H1 (cell line): ENCODE measurements at regions not wholly inside any gene's neighbourhood (a gene's known extent, or its start where the extent isn't known, plus 50 kb on each side); places are given as distances from the start of the nearest gene placed in this dataset.
"Not testable (repeated sequence)": the region's sequence is repeated elsewhere in the genome, so short reads cannot be mapped to it uniquely, and the experiment has no call there.

Experiments used
- CTCF ChIA-PET: fragments of 300-600 bp; sonication (Branson Sonifier 250); formaldehyde crosslinking; loops from one replicate; lab custom pipeline; 2021; ENCODE audit not compliant: partially characterized antibody; lab: Charles Lee
- POLR2A ChIA-PET: fragments of 300-600 bp; sonication (Branson Sonifier 250); formaldehyde crosslinking; loops from one replicate; lab custom pipeline; 2021; ENCODE audit warnings: inconsistent platforms; ENCODE audit not compliant: partially characterized antibody; lab: Charles Lee
- DNase-seq, 2 experiments: peaks; one replicate each; pipeline versions ENCODE4 v3.0.0 to v3.0.0-alpha.2; 2010 to 2022; ENCODE audit warnings: low spot score in 2 of 2, low read depth in 1 of 2, mixed read lengths in 1 of 2
- FAIRE-seq: peaks from 2 replicates; lab custom pipeline; 2011; peaks lifted over from hg19 to GRCh38; lab: Jason Lieb, UNC
- H2AFZ ChIP-seq: 2 replicates; pipeline ENCODE4 v1.8.1; 2012; ENCODE audit warnings: low read length, inconsistent platforms
- H2AK5ac ChIP-seq: 2 replicates; pipeline ENCODE4 v1.6.1; 2013; ENCODE audit warnings: low read depth, low read length
- H2BK120ac ChIP-seq: replicated peaks from 2 replicates; pipeline ENCODE3; 2013; ENCODE audit warnings: low read depth, low read length, inconsistent platforms
- H2BK12ac ChIP-seq: 2 replicates; pipeline ENCODE4 v1.6.1; 2013; ENCODE audit warnings: low read depth, low read length
- H2BK15ac ChIP-seq: 2 replicates; pipeline ENCODE4 v1.6.1; 2013; ENCODE audit warnings: low read length
- H2BK20ac ChIP-seq: 2 replicates; pipeline ENCODE4 v1.6.1; 2013; ENCODE audit warnings: low read length
- H2BK5ac ChIP-seq: 2 replicates; pipeline ENCODE4 v1.6.1; 2013; ENCODE audit warnings: low read depth, low read length
- H3K14ac ChIP-seq: 2 replicates; pipeline ENCODE4 v1.6.1; 2013; ENCODE audit warnings: inconsistent platforms; ENCODE audit not compliant: insufficient read length
- H3K18ac ChIP-seq: 2 replicates; pipeline ENCODE4 v1.6.1; 2013; ENCODE audit warnings: low read length; ENCODE audit errors: extremely low read depth
- H3K23ac ChIP-seq: 2 replicates; pipeline ENCODE4 v1.6.1; 2013; ENCODE audit warnings: inconsistent platforms; ENCODE audit not compliant: insufficient read length
- H3K23me2 ChIP-seq: 2 replicates; pipeline ENCODE4 v1.6.1; 2013; ENCODE audit warnings: low read depth, low read length
- H3K27ac ChIP-seq: 2 replicates; pipeline ENCODE4 v1.6.1; 2011; ENCODE audit warnings: low read depth, low read length, inconsistent platforms
- H3K27me3 ChIP-seq, 4 experiments: replicated peaks in 1 of 4; 1 replicate in 1 of 4; 2 replicates in 3 of 4; pipeline versions ENCODE4 v1.6.1 to v1.8.1; 2011 to 2013; ENCODE audit warnings: low read length in 3 of 4, mild to moderate bottlenecking in 3 of 4, inconsistent platforms in 2 of 4, mixed read lengths in 2 of 4, moderate library complexity in 1 of 4; ENCODE audit not compliant: control insufficient read depth in 3 of 4, insufficient read depth in 3 of 4; ENCODE audit errors: extremely low read depth in 1 of 4
- H3K36me3 ChIP-seq, 4 experiments: 2 replicates each; pipeline versions ENCODE4 v1.6.1 to v1.8.1; 2011 to 2013; ENCODE audit warnings: mild to moderate bottlenecking in 4 of 4, low read length in 3 of 4, moderate library complexity in 2 of 4, control low read depth in 1 of 4, inconsistent platforms in 1 of 4; ENCODE audit not compliant: insufficient read depth in 4 of 4, control insufficient read depth in 2 of 4
- H3K4ac ChIP-seq: replicated peaks from 2 replicates; pipeline ENCODE3; 2013; ENCODE audit warnings: low read length, low read depth, mixed read lengths, inconsistent platforms; ENCODE audit not compliant: insufficient read length
- H3K4me1 ChIP-seq, 4 experiments: replicated peaks in 1 of 4; 1 replicate in 1 of 4; 2 replicates in 3 of 4; pipeline versions ENCODE4 v1.6.1 to v1.8.1; 2011 to 2013; ENCODE audit warnings: low read length in 3 of 4, inconsistent platforms in 2 of 4, mixed read lengths in 1 of 4; ENCODE audit not compliant: insufficient read depth in 4 of 4, control insufficient read depth in 3 of 4
- H3K4me2 ChIP-seq, 2 experiments: 2 replicates each; pipeline versions ENCODE4 v1.6.1 to v1.8.1; 2011 to 2013; ENCODE audit warnings: low read depth in 2 of 2, low read length in 2 of 2, control low read depth in 1 of 2, inconsistent platforms in 1 of 2, mild to moderate bottlenecking in 1 of 2; ENCODE audit not compliant: insufficient read depth in 1 of 2
- H3K4me3 ChIP-seq, 4 experiments: fragments of 200-600, 300-600 bp in 1 of 4; sonication (generic), shearing (Covaris generic), sonication (Bioruptor Twin) in 1 of 4; 2 replicates each; pipeline versions ENCODE4 v1.5.1 to v1.8.1; 2011 to 2016; ENCODE audit warnings: low read length in 4 of 4, low read depth in 3 of 4, control low read depth in 2 of 4, inconsistent platforms in 2 of 4, mild to moderate bottlenecking in 2 of 4, mixed read lengths in 1 of 4, moderate library complexity in 1 of 4; ENCODE audit not compliant: insufficient read depth in 2 of 4; ENCODE audit errors: extremely low read depth in 1 of 4
- H3K56ac ChIP-seq: replicated peaks from 2 replicates; pipeline ENCODE3; 2013; ENCODE audit warnings: low read depth, mild to moderate bottlenecking, mixed read lengths, low read length, inconsistent platforms; ENCODE audit not compliant: insufficient read length
- H3K79me1 ChIP-seq: 2 replicates; pipeline ENCODE4 v1.6.1; 2013; ENCODE audit warnings: low read depth, low read length, control low read depth
- H3K79me2 ChIP-seq, 2 experiments: 2 replicates each; pipeline versions ENCODE4 v1.6.1 to v1.8.1; 2012 to 2013; ENCODE audit warnings: low read length in 2 of 2, mild to moderate bottlenecking in 2 of 2, inconsistent platforms in 1 of 2; ENCODE audit not compliant: insufficient read depth in 2 of 2, control insufficient read depth in 1 of 2
- H3K9ac ChIP-seq, 4 experiments: replicated peaks in 1 of 4; 1 replicate in 1 of 4; 2 replicates in 3 of 4; pipeline versions ENCODE4 v1.6.1 to v1.8.1; 2011 to 2013; ENCODE audit warnings: low read depth in 3 of 4, low read length in 3 of 4, control low read depth in 2 of 4, mild to moderate bottlenecking in 2 of 4, moderate library complexity in 2 of 4, inconsistent platforms in 1 of 4; ENCODE audit errors: extremely low read depth in 1 of 4
- H3K9me3 ChIP-seq, 2 experiments: 2 replicates each; pipeline versions ENCODE4 v1.6.1 to v1.8.1; 2012 to 2013; ENCODE audit warnings: mild to moderate bottlenecking in 2 of 2, moderate library complexity in 2 of 2, control low read depth in 1 of 2, inconsistent platforms in 1 of 2, low read depth in 1 of 2, low read length in 1 of 2, mixed read lengths in 1 of 2; ENCODE audit not compliant: insufficient read depth in 2 of 2
- H4K20me1 ChIP-seq, 2 experiments: replicated peaks in 1 of 2; 2 replicates each; pipeline versions ENCODE3 to v1.8.1; 2011 to 2013; ENCODE audit warnings: inconsistent platforms in 2 of 2, low read length in 2 of 2, mild to moderate bottlenecking in 1 of 2; ENCODE audit not compliant: insufficient read depth in 2 of 2, control insufficient read depth in 1 of 2
- H4K5ac ChIP-seq: 2 replicates; pipeline ENCODE4 v1.6.1; 2013; ENCODE audit warnings: low read length, low read depth, mixed read lengths, inconsistent platforms; ENCODE audit not compliant: insufficient read length
- H4K8ac ChIP-seq: 2 replicates; pipeline ENCODE4 v1.8.0; 2013; ENCODE audit warnings: mild to moderate bottlenecking, moderate library complexity, low read length, inconsistent platforms; ENCODE audit not compliant: insufficient read depth; ENCODE audit errors: extremely low read depth
- H4K91ac ChIP-seq: replicated peaks from 2 replicates; pipeline ENCODE3; 2013; ENCODE audit warnings: low read length, mixed read lengths, inconsistent platforms; ENCODE audit not compliant: insufficient read length
- CEBPB ChIP-seq: IDR thresholded peaks from 2 replicates; pipeline ENCODE4 v1.6.1; 2012; ENCODE audit warnings: low read depth, low read length
- CTCF ChIP-seq, 3 experiments: IDR thresholded peaks; 1 replicate in 2 of 3; 2 replicates in 1 of 3; pipeline versions ENCODE4 v1.5.1 to v1.6.1; 2011; ENCODE audit warnings: low read length in 3 of 3, mild to moderate bottlenecking in 3 of 3, inconsistent platforms in 2 of 3, low read depth in 1 of 3, moderate library complexity in 1 of 3; ENCODE audit not compliant: insufficient read depth in 1 of 3; ENCODE audit errors: control extremely low read depth in 1 of 3
- RAD21 ChIP-seq, 2 experiments: IDR thresholded peaks in 1 of 2; conservative IDR thresholded peaks in 1 of 2; 2 replicates each; pipeline ENCODE4 v1.6.1; 2011; ENCODE audit warnings: low read depth in 2 of 2, low read length in 2 of 2, improper control_type of control experiment in 1 of 2, inconsistent platforms in 1 of 2, mild to moderate bottlenecking in 1 of 2, moderate library complexity in 1 of 2
- WGBS, 2 experiments: shearing (Covaris generic) in 1 of 2; methylation state at CpG; one replicate each; pipeline versions ENCODE4 v1.1.6 to v1.1.7; 2013 to 2015; ENCODE audit warnings: low lambda C conversion rate in 2 of 2, mixed read lengths in 2 of 2, inconsistent platforms in 1 of 2, low coverage in 1 of 2, missing lambda C conversion rate in 1 of 2; ENCODE audit not compliant: insufficient replicate concordance in 2 of 2, insufficient coverage in 1 of 2, insufficient read length in 1 of 2; ENCODE audit errors: extremely low coverage in 1 of 2, missing lambda C conversion rate in 1 of 2; 5-methylcytosine and 5-hydroxymethylcytosine counted together

GRCh38 chr20:48374031-48374907 is 453.5 kb downstream of the PREX1 start:
- H2BK20ac ChIP-seq = 0 out of 2 replicates have a peak overlapping the region, but pooled peaks have one; percentile 2
- H4K8ac ChIP-seq, H2BK15ac ChIP-seq, H3K4me3 ChIP-seq, H2AFZ ChIP-seq, H2BK120ac ChIP-seq, H3K9me3 ChIP-seq, H3K9ac ChIP-seq, H4K5ac ChIP-seq, POLR2A ChIA-PET, H3K23ac ChIP-seq, H2AK5ac ChIP-seq, H3K14ac ChIP-seq, H3K27me3 ChIP-seq, H2BK5ac ChIP-seq, H3K79me2 ChIP-seq, H3K79me1 ChIP-seq, H3K27ac ChIP-seq, H3K36me3 ChIP-seq, H3K4ac ChIP-seq, H3K56ac ChIP-seq, H4K20me1 ChIP-seq, H3K23me2 ChIP-seq: not testable (repeated sequence)
- peaks cover 5 to 20% (median 12%) of the 10 kb centered on the region in 4 experiments for H3K4me1 ChIP-seq
- H3K18ac ChIP-seq = peak overlapping the region; percentile 0; the same call in 1 of the 2 replicates
- DNase-seq = peak in 1 of 2 experiments; percentile 65
- WGBS, 2 experiments = 59% methylated on average over 25 of the region's 26 CpGs; no CpG with 5 or more reads in 1 of the 2 experiments
- TF ChIP-seq CEBPB = peak; percentile 63
- TF ChIP-seq RAD21 (IDR thresholded peaks at IDR 0.05 in 1 of 2, conservative IDR thresholded peaks at IDR 0.05 in 1 of 2; ENCODE audit: low read depth in 2 of 2, low read length in 2 of 2) = peak; percentile 33 to 45; a peak in 3 of 4 replicates
- peak in 2 of 3 experiments; percentile 40 to 49; a peak in 2 of 4 replicates for TF ChIP-seq CTCF (IDR thresholded peaks at IDR 0.05; ENCODE audit: control extremely low read depth in 1 of 3, insufficient read depth in 1 of 3, low read depth in 1 of 3, low read length in 3 of 3)
- CTCF ChIA-PET = interaction anchor here (0.6 to 3.5 kb wide), 9 partner anchors 9 to 427 kb away, joined by 3 to 14 read pairs (median 5); no protein-coding TSS in a partner anchor
- FAIRE-seq = peak; percentile 19
- 0 out of 2 replicates have a peak overlapping the region, but pooled peaks have one; percentile 50 for H2BK12ac ChIP-seq
- H4K91ac ChIP-seq = peak overlapping the region; percentile 92
- peak overlapping the region in 1 of 2 experiments; percentile 17; a peak in 2 of 4 replicates for H3K4me2 ChIP-seq
